H1 (cell line): ENCODE measurements at regions not wholly inside any gene's neighbourhood (a gene's known extent, or its start where the extent isn't known, plus 50 kb on each side); places are given as distances from the start of the nearest gene placed in this dataset.

Experiments
- CTCF ChIA-PET: fragments of 300-600 bp; sonication (Branson Sonifier 250); formaldehyde crosslinking; loops from one replicate; lab custom pipeline; 2021; ENCODE audit not compliant: partially characterized antibody; lab: Charles Lee
- POLR2A ChIA-PET: fragments of 300-600 bp; sonication (Branson Sonifier 250); formaldehyde crosslinking; loops from one replicate; lab custom pipeline; 2021; ENCODE audit warnings: inconsistent platforms; ENCODE audit not compliant: partially characterized antibody; lab: Charles Lee
- DNase-seq, 2 experiments: peaks; one replicate each; pipeline versions ENCODE4 v3.0.0 to v3.0.0-alpha.2; 2010 to 2022; ENCODE audit warnings: low spot score in 2 of 2, low read depth in 1 of 2, mixed read lengths in 1 of 2
- FAIRE-seq: peaks from 2 replicates; lab custom pipeline; 2011; peaks lifted over from hg19 to GRCh38; lab: Jason Lieb, UNC
- H2AFZ ChIP-seq: 2 replicates; pipeline ENCODE4 v1.8.1; 2012; ENCODE audit warnings: low read length, inconsistent platforms
- H2AK5ac ChIP-seq: 2 replicates; pipeline ENCODE4 v1.6.1; 2013; ENCODE audit warnings: low read depth, low read length
- H2BK120ac ChIP-seq: replicated peaks from 2 replicates; pipeline ENCODE3; 2013; ENCODE audit warnings: low read depth, low read length, inconsistent platforms
- H2BK12ac ChIP-seq: 2 replicates; pipeline ENCODE4 v1.6.1; 2013; ENCODE audit warnings: low read depth, low read length
- H2BK15ac ChIP-seq: 2 replicates; pipeline ENCODE4 v1.6.1; 2013; ENCODE audit warnings: low read length
- H2BK20ac ChIP-seq: 2 replicates; pipeline ENCODE4 v1.6.1; 2013; ENCODE audit warnings: low read length
- H2BK5ac ChIP-seq: 2 replicates; pipeline ENCODE4 v1.6.1; 2013; ENCODE audit warnings: low read depth, low read length
- H3K14ac ChIP-seq: 2 replicates; pipeline ENCODE4 v1.6.1; 2013; ENCODE audit warnings: inconsistent platforms; ENCODE audit not compliant: insufficient read length
- H3K18ac ChIP-seq: 2 replicates; pipeline ENCODE4 v1.6.1; 2013; ENCODE audit warnings: low read length; ENCODE audit errors: extremely low read depth
- H3K23ac ChIP-seq: 2 replicates; pipeline ENCODE4 v1.6.1; 2013; ENCODE audit warnings: inconsistent platforms; ENCODE audit not compliant: insufficient read length
- H3K23me2 ChIP-seq: 2 replicates; pipeline ENCODE4 v1.6.1; 2013; ENCODE audit warnings: low read depth, low read length
- H3K27ac ChIP-seq: 2 replicates; pipeline ENCODE4 v1.6.1; 2011; ENCODE audit warnings: low read depth, low read length, inconsistent platforms
- H3K27me3 ChIP-seq, 4 experiments: replicated peaks in 1 of 4; 1 replicate in 1 of 4; 2 replicates in 3 of 4; pipeline versions ENCODE4 v1.6.1 to v1.8.1; 2011 to 2013; ENCODE audit warnings: low read length in 3 of 4, mild to moderate bottlenecking in 3 of 4, inconsistent platforms in 2 of 4, mixed read lengths in 2 of 4, moderate library complexity in 1 of 4; ENCODE audit not compliant: control insufficient read depth in 3 of 4, insufficient read depth in 3 of 4; ENCODE audit errors: extremely low read depth in 1 of 4
- H3K36me3 ChIP-seq, 4 experiments: 2 replicates each; pipeline versions ENCODE4 v1.6.1 to v1.8.1; 2011 to 2013; ENCODE audit warnings: mild to moderate bottlenecking in 4 of 4, low read length in 3 of 4, moderate library complexity in 2 of 4, control low read depth in 1 of 4, inconsistent platforms in 1 of 4; ENCODE audit not compliant: insufficient read depth in 4 of 4, control insufficient read depth in 2 of 4
- H3K4ac ChIP-seq: replicated peaks from 2 replicates; pipeline ENCODE3; 2013; ENCODE audit warnings: low read length, low read depth, mixed read lengths, inconsistent platforms; ENCODE audit not compliant: insufficient read length
- H3K4me1 ChIP-seq, 4 experiments: replicated peaks in 1 of 4; 1 replicate in 1 of 4; 2 replicates in 3 of 4; pipeline versions ENCODE4 v1.6.1 to v1.8.1; 2011 to 2013; ENCODE audit warnings: low read length in 3 of 4, inconsistent platforms in 2 of 4, mixed read lengths in 1 of 4; ENCODE audit not compliant: insufficient read depth in 4 of 4, control insufficient read depth in 3 of 4
- H3K4me2 ChIP-seq, 2 experiments: 2 replicates each; pipeline versions ENCODE4 v1.6.1 to v1.8.1; 2011 to 2013; ENCODE audit warnings: low read depth in 2 of 2, low read length in 2 of 2, control low read depth in 1 of 2, inconsistent platforms in 1 of 2, mild to moderate bottlenecking in 1 of 2; ENCODE audit not compliant: insufficient read depth in 1 of 2
- H3K4me3 ChIP-seq, 4 experiments: fragments of 200-600, 300-600 bp in 1 of 4; sonication (generic), shearing (Covaris generic), sonication (Bioruptor Twin) in 1 of 4; 2 replicates each; pipeline versions ENCODE4 v1.5.1 to v1.8.1; 2011 to 2016; ENCODE audit warnings: low read length in 4 of 4, low read depth in 3 of 4, control low read depth in 2 of 4, inconsistent platforms in 2 of 4, mild to moderate bottlenecking in 2 of 4, mixed read lengths in 1 of 4, moderate library complexity in 1 of 4; ENCODE audit not compliant: insufficient read depth in 2 of 4; ENCODE audit errors: extremely low read depth in 1 of 4
- H3K56ac ChIP-seq: replicated peaks from 2 replicates; pipeline ENCODE3; 2013; ENCODE audit warnings: low read depth, mild to moderate bottlenecking, mixed read lengths, low read length, inconsistent platforms; ENCODE audit not compliant: insufficient read length
- H3K79me1 ChIP-seq: 2 replicates; pipeline ENCODE4 v1.6.1; 2013; ENCODE audit warnings: low read depth, low read length, control low read depth
- H3K79me2 ChIP-seq, 2 experiments: 2 replicates each; pipeline versions ENCODE4 v1.6.1 to v1.8.1; 2012 to 2013; ENCODE audit warnings: low read length in 2 of 2, mild to moderate bottlenecking in 2 of 2, inconsistent platforms in 1 of 2; ENCODE audit not compliant: insufficient read depth in 2 of 2, control insufficient read depth in 1 of 2
- H3K9ac ChIP-seq, 4 experiments: replicated peaks in 1 of 4; 1 replicate in 1 of 4; 2 replicates in 3 of 4; pipeline versions ENCODE4 v1.6.1 to v1.8.1; 2011 to 2013; ENCODE audit warnings: low read depth in 3 of 4, low read length in 3 of 4, control low read depth in 2 of 4, mild to moderate bottlenecking in 2 of 4, moderate library complexity in 2 of 4, inconsistent platforms in 1 of 4; ENCODE audit errors: extremely low read depth in 1 of 4
- H3K9me3 ChIP-seq, 2 experiments: 2 replicates each; pipeline versions ENCODE4 v1.6.1 to v1.8.1; 2012 to 2013; ENCODE audit warnings: mild to moderate bottlenecking in 2 of 2, moderate library complexity in 2 of 2, control low read depth in 1 of 2, inconsistent platforms in 1 of 2, low read depth in 1 of 2, low read length in 1 of 2, mixed read lengths in 1 of 2; ENCODE audit not compliant: insufficient read depth in 2 of 2
- H4K20me1 ChIP-seq, 2 experiments: replicated peaks in 1 of 2; 2 replicates each; pipeline versions ENCODE3 to v1.8.1; 2011 to 2013; ENCODE audit warnings: inconsistent platforms in 2 of 2, low read length in 2 of 2, mild to moderate bottlenecking in 1 of 2; ENCODE audit not compliant: insufficient read depth in 2 of 2, control insufficient read depth in 1 of 2
- H4K5ac ChIP-seq: 2 replicates; pipeline ENCODE4 v1.6.1; 2013; ENCODE audit warnings: low read length, low read depth, mixed read lengths, inconsistent platforms; ENCODE audit not compliant: insufficient read length
- H4K8ac ChIP-seq: 2 replicates; pipeline ENCODE4 v1.8.0; 2013; ENCODE audit warnings: mild to moderate bottlenecking, moderate library complexity, low read length, inconsistent platforms; ENCODE audit not compliant: insufficient read depth; ENCODE audit errors: extremely low read depth
- H4K91ac ChIP-seq: replicated peaks from 2 replicates; pipeline ENCODE3; 2013; ENCODE audit warnings: low read length, mixed read lengths, inconsistent platforms; ENCODE audit not compliant: insufficient read length
- CBX8 ChIP-seq: fragments of 300-800, 300-1000 bp; sonication (generic); IDR thresholded peaks from 2 replicates; pipeline ENCODE4 v1.7.1; 2016; ENCODE audit warnings: low read depth, low read length, borderline replicate concordance
- CEBPB ChIP-seq: IDR thresholded peaks from 2 replicates; pipeline ENCODE4 v1.6.1; 2012; ENCODE audit warnings: low read depth, low read length
- EZH2 ChIP-seq: fragments of 200-600 bp; sonication (generic); IDR thresholded peaks from 2 replicates; pipeline ENCODE4 v1.7.1; 2012; ENCODE audit warnings: low read depth, mild to moderate bottlenecking, moderate library complexity, low read length, inconsistent platforms; ENCODE audit not compliant: severe bottlenecking
- GABPA ChIP-seq: IDR thresholded peaks from 2 replicates; pipeline ENCODE4 v1.6.1; 2011; ENCODE audit warnings: mild to moderate bottlenecking, low read length, moderate library complexity, borderline replicate concordance; ENCODE audit not compliant: insufficient read depth
- SRF ChIP-seq: IDR thresholded peaks from 2 replicates; pipeline ENCODE4 v1.6.1; 2011; ENCODE audit warnings: mild to moderate bottlenecking, low read depth, low read length, moderate library complexity
- WGBS, 2 experiments: shearing (Covaris generic) in 1 of 2; methylation state at CpG; one replicate each; pipeline versions ENCODE4 v1.1.6 to v1.1.7; 2013 to 2015; ENCODE audit warnings: low lambda C conversion rate in 2 of 2, mixed read lengths in 2 of 2, inconsistent platforms in 1 of 2, low coverage in 1 of 2, missing lambda C conversion rate in 1 of 2; ENCODE audit not compliant: insufficient replicate concordance in 2 of 2, insufficient coverage in 1 of 2, insufficient read length in 1 of 2; ENCODE audit errors: extremely low coverage in 1 of 2, missing lambda C conversion rate in 1 of 2; 5-methylcytosine and 5-hydroxymethylcytosine counted together

- Histone ChIP-seq H3K27me3 (no peaks in the 10 kb centered on the region), H3K56ac (no peak overlapping the region), H4K91ac (no peak overlapping the region), H2BK120ac (no peak overlapping the region), H2BK20ac (no peak overlapping the region), H4K20me1 (no peaks in the 10 kb centered on the region), H3K27ac (no peak overlapping the region), H3K79me2 (no peaks in the 10 kb centered on the region), H4K8ac (no peak overlapping the region), H2BK15ac (no peak overlapping the region), H3K9me3 (no peaks in the 10 kb centered on the region), H2BK12ac (no peak overlapping the region), H3K9ac (no peak overlapping the region), H3K4me1 (no peaks in the 10 kb centered on the region), H3K14ac (no peak overlapping the region), H4K5ac (no peak overlapping the region), H3K23me2 (no peaks in the 10 kb centered on the region), H2BK5ac (no peak overlapping the region), H2AK5ac (no peak overlapping the region), H3K4ac (no peak overlapping the region), H3K23ac (no peak overlapping the region), H3K79me1 (no peaks in the 10 kb centered on the region), H3K4me2 (no peak overlapping the region), H2AFZ (no peak overlapping the region), H3K18ac (no peak overlapping the region), H3K4me3 (no peak overlapping the region), H3K36me3 (no peaks in the 10 kb centered on the region)
- 93% methylated on average over 1 of the region's 1 CpG; no CpG with 5 or more reads in 1 of the 2 experiments for WGBS, 2 experiments
- TF ChIP-seq CEBPB, result no peak
- no peak for TF ChIP-seq EZH2
- TF ChIP-seq SRF, result no peak
- TF ChIP-seq CBX8, result no peak
- no peak for TF ChIP-seq GABPA
- FAIRE-seq, result no peak
- POLR2A ChIA-PET, result no interaction called here
- no peak for DNase-seq
- CTCF ChIA-PET, result no interaction called here
Measured at GRCh38 chr2:145625111-145625510, 1105.2 kb upstream of the ZEB2 start.
